Upper lobe of left lung (tissue), 4 donors: ENCODE measurements at regions not wholly inside any gene's neighbourhood (a gene's known extent, or its start where the extent isn't known, plus 50 kb on each side); places are given as distances from the start of the nearest gene placed in this dataset.

Experiments used
- CTCF ChIP-seq, 6 experiments: fragments of 450-650 bp in 4 of 6; fragments of 200-600 bp in 2 of 6; sonication (generic) in 2 of 6; IDR thresholded peaks; one replicate each; pipeline ENCODE4 v1.5.1; 2016 to 2019; ENCODE audit warnings: antibody characterized with exemption in 6 of 6
- EP300 ChIP-seq, 4 donors: sonication (generic); formaldehyde crosslinking; IDR thresholded peaks; one replicate each; pipeline ENCODE4 v1.5.1; 2017; ENCODE audit warnings: antibody characterized with exemption in 4 of 4, control low read depth in 2 of 4
- POLR2A ChIP-seq, 4 donors: fragments of 450-650 bp; IDR thresholded peaks; one replicate each; pipeline ENCODE4 v1.5.1; 2016 to 2017; ENCODE audit warnings: antibody characterized with exemption in 4 of 4, mild to moderate bottlenecking in 2 of 4

DNA sequence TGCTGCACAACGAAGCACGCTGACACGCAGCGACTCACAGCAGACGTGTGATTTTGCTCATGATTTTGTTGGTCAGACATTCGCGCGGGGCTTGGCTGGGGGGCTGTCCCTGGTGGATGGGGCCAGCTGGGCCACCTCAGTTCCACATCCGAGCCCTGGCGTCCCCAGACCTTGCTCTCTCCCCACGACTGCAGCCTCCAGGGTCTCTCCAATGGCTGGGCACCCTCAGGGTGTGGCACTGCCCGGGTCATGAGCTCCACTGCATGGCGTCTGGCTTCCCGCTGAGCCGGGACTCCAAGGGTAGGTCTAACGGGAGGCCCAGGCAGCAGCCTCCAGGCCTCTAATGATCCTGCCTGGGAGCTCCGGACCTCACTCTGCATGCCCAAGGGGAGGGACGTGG is 173.0 kb upstream of the AJAP1 start:
- TF ChIP-seq CTCF (IDR thresholded peaks at IDR 0.05) (no peak), POLR2A (IDR thresholded peaks at IDR 0.05) (no peak), EP300 (IDR thresholded peaks at IDR 0.05) (no peak)
